Cardiac fibroblast (primary cell): ENCODE measurements at regions not wholly inside any gene's neighbourhood (a gene's known extent, or its start where the extent isn't known, plus 50 kb on each side); places are given as distances from the start of the nearest gene placed in this dataset.
"Not testable (repeated sequence)": the region's sequence is repeated elsewhere in the genome, so short reads cannot be mapped to it uniquely, and the experiment has no call there.

Experiments used
- DNase-seq, 2 donors: peaks; one replicate each; pipeline versions ENCODE4 v3.0.0 to v3.0.0-alpha.2; 2010; ENCODE audit warnings: low read depth in 2 of 2
- H3K4me3 ChIP-seq, 2 donors: replicated peaks in 1 of 2; 1 replicate in 1 of 2; 2 replicates in 1 of 2; pipeline ENCODE4 v1.5.1; 2011; ENCODE audit warnings: low read depth in 2 of 2, low read length in 2 of 2, mild to moderate bottlenecking in 2 of 2, moderate library complexity in 1 of 2
- CTCF ChIP-seq: IDR thresholded peaks from one replicate; pipeline ENCODE4 v1.5.1; 2011; ENCODE audit warnings: low read depth, mild to moderate bottlenecking, low read length, inconsistent platforms

DNA sequence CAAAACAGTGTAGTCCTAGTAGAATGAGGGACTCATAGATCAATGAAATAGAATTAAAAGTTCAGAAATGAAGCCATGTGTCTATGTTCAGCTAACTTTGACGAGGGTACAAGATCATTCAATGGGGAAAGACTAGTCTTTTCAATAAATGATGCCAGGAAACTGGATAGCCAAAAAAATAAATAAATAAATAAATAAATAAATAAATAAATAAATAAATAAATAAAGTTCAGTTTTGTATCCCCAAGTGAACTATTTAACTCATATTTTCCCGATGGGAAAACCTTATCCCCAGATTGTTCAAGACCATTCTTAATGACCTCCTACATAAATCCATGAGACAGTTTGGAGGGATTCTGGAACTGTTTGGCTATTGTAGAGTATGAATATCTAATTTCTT is 277.1 kb upstream of the EYS start:
- TF ChIP-seq CTCF, result no peak
- no peak for DNase-seq
- no peak overlapping the region for H3K4me3 ChIP-seq

GRCh38 chr6:65979120-65979519 is 272.1 kb upstream of the EYS start:
- DNase-seq, result no peak
- H3K4me3 ChIP-seq, result no peak overlapping the region
- TF ChIP-seq CTCF, result no peak

DNA sequence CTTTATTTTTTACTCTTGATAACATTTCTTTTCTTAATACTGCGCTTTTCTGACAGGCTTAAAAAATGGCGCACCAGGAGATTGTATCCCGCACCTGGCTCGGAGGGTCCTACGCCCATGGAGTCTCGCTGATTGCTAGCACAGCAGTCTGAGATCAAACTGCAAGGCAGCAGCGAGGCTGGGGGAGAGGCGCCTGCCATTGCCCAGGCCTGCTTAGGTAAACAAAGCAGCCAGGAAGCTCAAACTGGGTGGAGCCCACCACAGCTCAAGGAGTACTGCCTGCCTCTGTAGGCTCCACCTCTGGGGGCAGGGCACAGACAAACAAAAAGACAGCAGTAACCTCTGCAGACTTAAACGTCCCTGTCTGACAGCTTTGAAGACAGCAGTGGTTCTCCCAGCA is 264.2 kb upstream of the EYS start:
- not testable (repeated sequence) for H3K4me3 ChIP-seq, DNase-seq

- TF ChIP-seq CTCF, result no peak
These were observed 257.2 kb upstream of the EYS start for GRCh38 chr6:65964261-65964660.

GRCh38 chr6:65955034-65955433 is 248.0 kb upstream of the EYS start:
- no peak for TF ChIP-seq CTCF
- no peak for DNase-seq
- H3K4me3 ChIP-seq, result no peak overlapping the region

More at GRCh38 chr6:65964261-65964660, 257.2 kb upstream of the EYS start:
- no peak overlapping the region for H3K4me3 ChIP-seq
- no peak for DNase-seq

DNA sequence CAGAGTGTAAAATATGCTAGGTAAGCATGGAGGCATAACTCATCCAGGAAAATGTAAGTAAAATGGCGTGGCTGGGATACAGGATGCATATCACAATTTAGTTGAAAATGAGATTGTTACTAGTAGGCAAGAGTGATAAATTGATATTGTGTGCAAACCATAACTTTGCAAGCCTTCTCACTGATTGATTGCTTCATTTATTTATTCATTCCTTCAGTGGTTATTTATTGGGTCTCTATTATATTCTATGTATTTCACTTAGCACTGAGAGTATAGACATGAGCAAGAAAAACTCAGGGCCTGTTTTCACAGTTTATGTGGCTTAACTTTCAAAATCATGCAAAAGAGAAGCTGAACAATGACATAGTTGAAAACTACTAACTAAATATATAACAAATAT is 241.0 kb upstream of the EYS start:
- H3K4me3 ChIP-seq, result no peak overlapping the region
- no peak for DNase-seq
- TF ChIP-seq CTCF, result no peak

DNA sequence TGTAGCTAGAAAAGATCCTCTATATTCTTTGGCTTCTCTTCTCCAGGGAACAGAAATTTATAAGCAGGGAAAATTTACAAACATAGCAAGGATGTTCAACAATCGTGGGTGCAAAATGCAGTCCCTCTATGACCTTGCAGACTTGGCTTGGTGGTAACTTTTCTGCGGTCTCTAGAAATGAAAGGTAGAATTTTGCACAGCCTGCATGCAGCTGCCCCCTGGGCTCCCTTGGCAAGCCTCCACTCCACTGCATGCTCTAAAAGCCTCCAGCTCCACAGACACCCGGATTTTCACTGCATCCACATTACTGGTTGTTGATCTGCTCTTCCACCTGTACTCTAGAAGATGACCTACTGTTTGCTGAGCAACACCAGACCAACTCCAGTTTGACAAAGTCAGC is 236.5 kb upstream of the EYS start:
- no peak for TF ChIP-seq CTCF
- H3K4me3 ChIP-seq, result no peak overlapping the region
- DNase-seq, result no peak
